Inferior parietal cortex (tissue), 1 donor: ENCODE measurements at regions not wholly inside any gene's neighbourhood (a gene's known extent, or its start where the extent isn't known, plus 50 kb on each side); places are given as distances from the start of the nearest gene placed in this dataset.
"Not testable (repeated sequence)": the region's sequence is repeated elsewhere in the genome, so short reads cannot be mapped to it uniquely, and the experiment has no call there.

ENCODE experiments used
- DNase-seq: peaks from one replicate; pipeline ENCODE4 v3.0.0-alpha.2; 2016; ENCODE audit errors: extremely low spot score

- DNase-seq, result not testable (repeated sequence)
These were observed 350.6 kb upstream of the NUPR2 start for GRCh38 chr7:56466607-56467525.

GRCh38 chr7:56449762-56450161 lies 333.5 kb upstream of the NUPR2 start:
- no peak for DNase-seq

- no peak for DNase-seq
These were observed 331.9 kb upstream of the NUPR2 start for GRCh38 chr7:56447864-56448693.

- DNase-seq, result not testable (repeated sequence)
These were observed 304.3 kb upstream of the NUPR2 start for GRCh38 chr7:56420528-56420927.

- DNase-seq, result no peak
These were observed 259.0 kb upstream of the NUPR2 start for GRCh38 chr7:56375173-56375572.

- not testable (repeated sequence) for DNase-seq
These were observed 258.4 kb upstream of the NUPR2 start for GRCh38 chr7:56374666-56375065.

GRCh38 chr7:56373314-56373713 lies 257.1 kb upstream of the NUPR2 start:
- not testable (repeated sequence) for DNase-seq

- DNase-seq, result not testable (repeated sequence)
These were observed 255.6 kb upstream of the NUPR2 start for GRCh38 chr7:56371792-56372191.

- not testable (repeated sequence) for DNase-seq
These were observed 254.1 kb upstream of the NUPR2 start for GRCh38 chr7:56370208-56370872.

- not testable (repeated sequence) for DNase-seq
These were observed 251.7 kb upstream of the NUPR2 start for GRCh38 chr7:56367914-56368313.

GRCh38 chr7:56367411-56367810 lies 251.2 kb upstream of the NUPR2 start:
- DNase-seq, result not testable (repeated sequence)

- not testable (repeated sequence) for DNase-seq
These were observed 250.5 kb upstream of the NUPR2 start for GRCh38 chr7:56366701-56367100.

- DNase-seq, result not testable (repeated sequence)
These were observed 236.4 kb upstream of the NUPR2 start for GRCh38 chr7:56352576-56352975.

- not testable (repeated sequence) for DNase-seq
These were observed 235.0 kb upstream of the NUPR2 start for GRCh38 chr7:56351181-56351580.

GRCh38 chr7:56348311-56348710 lies 232.1 kb upstream of the NUPR2 start:
- DNase-seq, result not testable (repeated sequence)

GRCh38 chr7:56328327-56328726 lies 212.1 kb upstream of the NUPR2 start:
- DNase-seq, result not testable (repeated sequence)

GRCh38 chr7:56290548-56290947 lies 174.3 kb upstream of the NUPR2 start:
- peak; percentile 5 for DNase-seq

- DNase-seq, result peak; percentile 7
These were observed 171.4 kb upstream of the NUPR2 start for GRCh38 chr7:56287429-56288138.

- no peak for DNase-seq
These were observed 139.9 kb upstream of the NUPR2 start for GRCh38 chr7:56256108-56256507.

- no peak for DNase-seq
These were observed 133.9 kb upstream of the NUPR2 start for GRCh38 chr7:56250135-56250534.

GRCh38 chr7:56229631-56230030 lies 113.4 kb upstream of the NUPR2 start:
- no peak for DNase-seq
